HG03565 (cell line): ENCODE measurements at regions not wholly inside any gene's neighbourhood (a gene's known extent, or its start where the extent isn't known, plus 50 kb on each side); places are given as distances from the start of the nearest gene placed in this dataset.

Source experiments
- ATAC-seq: cut with Tn5 transposase; IDR thresholded peaks from one replicate; pipeline ENCODE4 v1.9.1; 2021; ENCODE audit warnings: mild to moderate bottlenecking, moderate library complexity; ENCODE audit not compliant: unreplicated experiment

GRCh38 chr3:177554895-177555759, 357.8 kb upstream of the TBL1XR1 start:
- ATAC-seq: no peak

DNA sequence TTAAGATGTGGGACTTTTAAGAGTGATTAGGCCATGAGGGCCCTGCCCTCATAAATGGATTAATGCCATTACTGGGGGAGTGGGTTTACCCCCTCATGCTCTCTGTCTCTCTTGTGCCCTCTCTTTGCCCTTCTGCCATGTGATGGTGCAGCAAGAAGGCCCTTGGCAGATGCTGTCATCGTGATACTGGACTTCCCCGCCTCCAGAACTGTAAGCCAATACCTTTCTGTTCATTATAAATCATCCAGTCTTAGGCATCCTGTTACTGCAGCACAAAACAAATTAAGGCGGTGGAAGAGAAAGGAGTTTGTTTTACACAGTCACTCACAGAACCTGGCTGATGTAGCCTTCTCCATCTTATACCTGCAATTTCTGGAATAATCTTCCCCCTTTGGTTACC, 360.3 kb upstream of the TBL1XR1 start:
- no peak for ATAC-seq

GRCh38 chr3:177561365-177561764, 364.1 kb upstream of the TBL1XR1 start:
- ATAC-seq: no peak

DNA sequence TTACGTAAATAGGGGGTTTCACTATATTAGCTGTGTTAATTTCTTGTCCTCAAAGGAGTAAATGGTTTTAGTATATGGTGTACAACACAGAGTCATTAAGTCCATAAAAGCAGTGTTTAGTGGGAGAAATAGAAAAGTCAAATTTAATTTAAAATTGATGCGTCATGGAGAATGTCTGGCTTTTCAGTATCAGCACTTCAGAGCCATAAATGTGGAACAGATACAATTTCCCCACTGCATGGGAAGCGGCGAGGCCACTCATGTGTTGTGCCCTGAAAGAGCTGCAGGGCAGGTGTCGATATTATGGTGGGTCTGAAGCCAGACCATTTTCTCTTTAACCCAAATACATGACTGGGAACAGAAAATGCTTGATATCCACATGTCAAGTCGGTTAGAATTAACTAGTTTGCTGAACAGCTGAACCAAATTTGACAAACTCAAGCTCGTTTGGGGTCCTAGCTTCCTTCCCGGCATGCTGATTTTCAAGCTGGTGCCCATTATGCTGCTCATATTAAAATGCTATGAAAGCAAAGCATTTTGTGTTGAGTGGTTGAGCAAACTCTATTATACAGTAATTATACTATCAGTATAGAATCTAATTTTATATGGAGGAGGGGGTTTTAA, 364.6 kb upstream of the TBL1XR1 start:
- ATAC-seq: no peak

DNA sequence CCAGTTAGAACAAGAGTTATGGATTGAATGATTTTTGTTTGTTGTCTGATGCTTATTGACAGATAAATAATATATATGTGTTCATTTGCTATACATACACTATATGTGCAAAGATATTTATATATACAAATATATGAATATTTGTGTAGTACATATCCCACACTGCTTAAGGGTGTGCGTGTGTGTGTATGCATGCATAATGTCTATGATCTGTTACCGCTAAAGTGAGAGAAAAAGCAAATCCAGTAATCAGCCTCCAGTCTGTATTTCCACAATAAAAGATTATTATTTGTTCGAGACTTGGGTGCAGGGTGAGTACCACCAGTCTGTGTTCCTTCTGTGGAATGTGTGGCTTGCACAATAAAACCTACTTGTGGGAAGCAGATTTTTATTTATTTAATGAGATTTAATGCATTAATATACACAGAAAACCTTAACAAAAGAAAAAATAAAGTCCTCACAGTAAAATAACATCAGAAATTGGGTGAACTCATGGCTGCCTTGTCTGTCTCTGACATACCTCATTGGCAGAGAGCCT, 366.0 kb upstream of the TBL1XR1 start:
- ATAC-seq: no peak

GRCh38 chr3:177563792-177564191, 366.5 kb upstream of the TBL1XR1 start:
- no peak for ATAC-seq

- no peak for ATAC-seq
Measured at GRCh38 chr3:177565981-177566380, 368.7 kb upstream of the TBL1XR1 start.

DNA sequence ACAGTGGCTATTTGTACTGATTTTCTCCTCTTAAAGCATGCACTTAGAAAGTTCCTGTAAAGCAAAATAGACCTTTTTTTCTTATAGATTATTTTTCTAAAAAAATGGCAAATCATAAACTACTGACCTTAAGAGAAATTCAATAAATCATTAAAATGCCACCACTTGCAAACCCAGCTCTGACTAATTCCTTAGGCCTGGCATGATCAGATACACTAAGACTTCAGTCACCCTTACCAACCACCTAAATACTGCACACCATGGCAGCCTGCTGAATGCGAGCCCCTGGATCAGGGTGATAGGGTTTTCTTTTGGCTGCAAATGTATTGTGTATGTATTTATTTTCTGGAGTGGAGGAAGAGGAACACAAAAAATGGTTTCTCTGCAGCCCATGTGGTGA, 370.6 kb upstream of the TBL1XR1 start:
- no peak for ATAC-seq

- no peak for ATAC-seq
Measured at GRCh38 chr3:177569193-177569592, 371.9 kb upstream of the TBL1XR1 start.

- ATAC-seq: no peak
Measured at GRCh38 chr3:177569875-177570657, 372.8 kb upstream of the TBL1XR1 start.

GRCh38 chr3:177571271-177571943, 374.1 kb upstream of the TBL1XR1 start:
- no peak for ATAC-seq

- no peak for ATAC-seq
Measured at GRCh38 chr3:177571944-177572315, 374.6 kb upstream of the TBL1XR1 start.

- ATAC-seq: no peak
Measured at GRCh38 chr3:177574222-177574856, 377.1 kb upstream of the TBL1XR1 start.

- no peak for ATAC-seq
Measured at GRCh38 chr3:177576746-177577145, 379.5 kb upstream of the TBL1XR1 start.

DNA sequence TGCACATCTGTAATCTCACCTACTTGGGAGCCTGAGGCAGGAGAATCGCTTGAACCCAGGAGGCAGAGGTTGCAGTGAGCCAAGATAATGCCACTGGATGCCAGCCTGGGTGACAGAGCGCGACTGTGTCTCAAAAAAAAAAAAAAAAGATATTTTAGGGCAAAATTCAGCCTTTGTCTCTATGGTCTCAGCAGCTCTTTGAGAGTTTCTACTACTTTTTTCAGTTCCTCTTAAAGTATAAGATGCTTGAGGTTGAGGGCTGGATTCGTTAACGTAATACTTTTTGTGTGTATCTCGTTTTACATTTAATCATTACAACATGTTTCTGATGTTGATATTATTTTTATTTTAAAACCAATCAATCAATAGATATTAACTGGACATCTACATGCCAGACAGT, 381.2 kb upstream of the TBL1XR1 start:
- peak; percentile 79 for ATAC-seq

DNA sequence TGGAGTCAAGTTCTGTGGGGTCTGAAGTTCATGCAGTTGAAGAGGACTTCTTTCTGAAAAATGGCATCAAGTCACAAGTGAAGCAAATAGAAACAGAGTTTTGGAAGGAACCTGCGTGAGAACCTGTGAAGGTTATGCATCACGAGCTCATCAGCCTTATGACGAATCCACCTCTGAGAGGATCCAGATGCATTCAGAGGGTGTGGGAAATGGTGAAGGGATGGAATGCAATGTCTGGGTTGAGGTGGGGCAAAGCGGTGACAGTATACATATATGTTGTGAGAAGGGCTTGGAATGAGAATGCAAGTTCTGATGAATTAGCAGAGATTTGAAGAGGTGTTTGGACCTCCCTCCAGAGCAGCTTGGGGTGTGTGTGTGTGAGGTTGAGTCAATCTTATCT, 382.1 kb upstream of the TBL1XR1 start:
- no peak for ATAC-seq

DNA sequence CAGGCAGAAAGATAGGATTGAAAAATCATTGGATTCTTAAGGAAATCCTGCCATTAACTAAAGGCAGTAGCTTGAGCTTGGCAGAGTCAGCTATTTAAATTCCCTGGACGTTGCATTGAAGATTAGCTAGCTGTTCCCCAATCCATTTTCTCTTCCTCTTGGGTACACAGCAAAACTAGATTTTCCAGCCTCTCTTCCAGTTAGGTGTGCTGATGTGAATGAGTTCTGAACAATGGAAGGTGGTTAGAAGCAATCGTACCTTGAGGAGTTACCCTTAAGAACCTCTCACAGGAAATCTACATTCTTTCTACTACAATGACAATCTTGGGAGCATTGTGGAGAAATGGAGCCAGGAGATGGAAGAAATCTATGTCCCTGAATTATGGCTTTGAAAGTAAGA, 383.2 kb upstream of the TBL1XR1 start:
- ATAC-seq: no peak

DNA sequence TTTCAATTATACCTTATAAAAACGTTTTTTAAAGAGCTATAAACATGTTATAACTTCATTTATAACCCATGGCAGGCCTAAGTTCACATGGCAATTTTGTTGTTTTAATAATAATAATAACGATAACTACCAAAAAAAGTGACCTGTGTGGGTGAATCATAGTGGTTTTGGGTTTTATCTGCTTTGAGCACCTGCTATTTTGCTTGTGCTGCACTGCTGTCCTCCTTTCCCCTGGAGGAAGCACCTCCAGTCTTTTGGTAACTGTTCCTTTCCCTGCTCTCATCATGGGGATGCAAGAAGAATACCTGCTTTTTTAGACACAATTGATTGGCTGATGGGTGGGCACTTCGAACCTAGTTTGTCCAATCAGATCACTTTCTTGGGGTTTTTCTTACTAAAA, 388.0 kb upstream of the TBL1XR1 start:
- no peak for ATAC-seq

DNA sequence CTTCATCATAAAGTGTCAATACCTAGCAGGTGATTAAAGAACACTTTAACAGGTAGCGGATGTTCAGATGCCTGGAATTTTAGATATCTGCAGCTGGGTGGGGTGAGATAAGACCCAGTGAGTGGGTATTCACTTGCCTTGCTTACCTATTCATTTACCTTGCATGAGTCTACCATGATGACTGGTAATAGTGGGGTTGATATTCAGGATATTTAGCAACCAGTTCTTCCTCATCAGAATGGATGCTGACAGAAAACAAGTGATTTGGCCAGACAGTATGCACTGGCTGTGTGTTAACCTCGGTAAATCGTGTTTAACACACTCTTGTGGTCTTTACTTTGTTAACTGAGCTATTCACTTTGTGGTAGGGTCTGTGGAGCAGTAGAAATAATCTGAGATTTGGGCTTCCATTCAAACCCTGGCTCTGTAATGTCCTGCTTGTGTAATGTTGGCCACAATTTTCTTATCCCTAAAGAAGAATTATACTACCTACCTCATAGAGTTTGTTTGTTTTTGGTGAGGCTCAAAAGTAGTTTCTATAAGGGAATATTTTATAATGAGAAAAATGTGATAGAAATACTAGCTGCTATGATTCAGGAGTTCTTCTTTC, 391.9 kb upstream of the TBL1XR1 start:
- no peak for ATAC-seq

GRCh38 chr3:177589911-177590381, 392.7 kb upstream of the TBL1XR1 start:
- peak; percentile 86 for ATAC-seq
